DMS114 treated with DMSO at 0.1 percent for 48 hours (cell line): ENCODE measurements at regions not wholly inside any gene's neighbourhood (a gene's known extent, or its start where the extent isn't known, plus 50 kb on each side); places are given as distances from the start of the nearest gene placed in this dataset.
"Not testable (repeated sequence)": the region's sequence is repeated elsewhere in the genome, so short reads cannot be mapped to it uniquely, and the experiment has no call there.

ENCODE experiments used
- DNase-seq: peaks from one replicate; lab custom pipeline; 2025; ENCODE audit not compliant: unreplicated experiment; lab: John Stamatoyannopoulos, UW

GRCh38 chr4:64975177-64975576 is 565.9 kb upstream of the TECRL start:
- DNase-seq, result no peak

- no peak for DNase-seq
Measured at GRCh38 chr4:64969081-64969480, 559.8 kb upstream of the TECRL start.

- no peak for DNase-seq
Measured at GRCh38 chr4:64967286-64967685, 558.0 kb upstream of the TECRL start.

- no peak for DNase-seq
Measured at GRCh38 chr4:64960516-64960915, 551.3 kb upstream of the TECRL start.

- DNase-seq, result no peak
Measured at GRCh38 chr4:64940698-64941097, 531.4 kb upstream of the TECRL start.

- no peak for DNase-seq
Measured at GRCh38 chr4:64935469-64936001, 526.3 kb upstream of the TECRL start.

GRCh38 chr4:64911846-64912245 is 502.6 kb upstream of the TECRL start:
- no peak for DNase-seq

- no peak for DNase-seq
Measured at GRCh38 chr4:64903986-64904385, 494.7 kb upstream of the TECRL start.

- no peak for DNase-seq
Measured at GRCh38 chr4:64899563-64899962, 490.3 kb upstream of the TECRL start.

- not testable (repeated sequence) for DNase-seq
Measured at GRCh38 chr4:64899030-64899429, 489.8 kb upstream of the TECRL start.

- DNase-seq, result no peak
Measured at GRCh38 chr4:64897683-64898082, 488.4 kb upstream of the TECRL start.

GRCh38 chr4:64895031-64895430 is 485.8 kb upstream of the TECRL start:
- DNase-seq, result no peak

- DNase-seq, result no peak
Measured at GRCh38 chr4:64893205-64893604, 484.0 kb upstream of the TECRL start.

GRCh38 chr4:64889906-64890610 is 480.8 kb upstream of the TECRL start:
- no peak for DNase-seq

GRCh38 chr4:64883087-64883807 is 474.0 kb upstream of the TECRL start:
- no peak for DNase-seq

GRCh38 chr4:64882311-64883086 is 473.2 kb upstream of the TECRL start:
- DNase-seq, result no peak

GRCh38 chr4:64880557-64880956 is 471.3 kb upstream of the TECRL start:
- no peak for DNase-seq

- no peak for DNase-seq
Measured at GRCh38 chr4:64876021-64876420, 466.8 kb upstream of the TECRL start.

GRCh38 chr4:64870558-64870957 is 461.3 kb upstream of the TECRL start:
- no peak for DNase-seq

- no peak for DNase-seq
Measured at GRCh38 chr4:64857815-64858214, 448.6 kb upstream of the TECRL start.

- no peak for DNase-seq
Measured at GRCh38 chr4:64857198-64857597, 447.9 kb upstream of the TECRL start.

GRCh38 chr4:64846417-64846816 is 437.2 kb upstream of the TECRL start:
- no peak for DNase-seq
